ENCODE measurements at regions not wholly inside any gene's neighbourhood (a gene's known extent, or its start where the extent isn't known, plus 50 kb on each side); places are given as distances from the start of the nearest gene placed in this dataset.

DNA sequence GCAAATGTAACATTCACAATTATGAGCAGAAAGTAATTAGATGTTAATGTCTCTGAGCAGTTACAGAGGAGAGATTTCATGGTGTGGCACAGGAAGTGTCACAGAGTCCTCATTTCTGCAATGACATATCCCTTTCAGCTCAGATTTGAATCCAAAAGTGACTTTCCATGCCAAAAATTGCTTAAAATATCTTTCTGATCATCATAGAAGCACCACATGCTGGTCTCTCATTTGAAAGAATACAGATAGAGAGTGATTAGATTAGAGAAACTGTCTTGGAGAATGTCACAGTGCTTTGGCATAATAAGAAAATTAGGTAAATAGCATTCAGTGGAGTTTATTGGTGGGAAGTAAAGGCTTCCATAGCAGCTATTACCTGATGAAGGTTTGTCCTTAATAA lies 383.4 kb upstream of the CDH2 start:
- no peaks in the 10 kb centered on the region; a peak in 1 of 7 replicates for H3K27me3 ChIP-seq (replicated peaks in 1 of 4; ENCODE audit: control insufficient read depth in 3 of 4, extremely low read depth in 1 of 4, insufficient read depth in 3 of 4, low read length in 3 of 4)
- H3K4ac ChIP-seq (replicated peaks; ENCODE audit: insufficient read length, low read depth, low read length), result no peak overlapping the region
- H3K23ac ChIP-seq (ENCODE audit: insufficient read length), result no peak overlapping the region
- H2BK5ac ChIP-seq (ENCODE audit: low read depth, low read length), result no peak overlapping the region
- H3K14ac ChIP-seq (ENCODE audit: insufficient read length), result no peak overlapping the region
- DNase-seq (ENCODE audit: low read depth in 1 of 2, low spot score in 2 of 2) (no peak), FAIRE-seq (no peak)
- no peak overlapping the region for H3K56ac ChIP-seq (replicated peaks; ENCODE audit: insufficient read length, low read depth, low read length)
- H4K8ac ChIP-seq (ENCODE audit: extremely low read depth, insufficient read depth, low read length), result no peak overlapping the region
- ChIA-PET POLR2A (ENCODE audit: partially characterized antibody) (no interaction called here), CTCF (ENCODE audit: partially characterized antibody) (interaction anchor here (1.0 kb wide), 1 partner anchor 57 kb away, joined by 3 read pairs; no protein-coding TSS in a partner anchor)
- H2BK120ac ChIP-seq (replicated peaks; ENCODE audit: low read depth, low read length), result no peak overlapping the region
- no peak overlapping the region for H3K27ac ChIP-seq (ENCODE audit: low read depth, low read length)
- no peak overlapping the region for H4K91ac ChIP-seq (replicated peaks; ENCODE audit: insufficient read length, low read length)
- no peaks in the 10 kb centered on the region for H3K4me1 ChIP-seq (replicated peaks in 1 of 4; ENCODE audit: control insufficient read depth in 3 of 4, insufficient read depth in 4 of 4, low read length in 3 of 4)
- H3K23me2 ChIP-seq (ENCODE audit: low read depth, low read length), result no peaks in the 10 kb centered on the region
- H3K9me3 ChIP-seq (ENCODE audit: insufficient read depth in 2 of 2, low read depth in 1 of 2, low read length in 1 of 2), result no peaks in the 10 kb centered on the region
- H4K5ac ChIP-seq (ENCODE audit: insufficient read length, low read depth, low read length), result no peak overlapping the region
- no peak overlapping the region for H3K4me3 ChIP-seq (ENCODE audit: extremely low read depth in 1 of 4, insufficient read depth in 2 of 4, low read depth in 3 of 4, low read length in 4 of 4)
- H4K20me1 ChIP-seq (replicated peaks in 1 of 2; ENCODE audit: control insufficient read depth in 1 of 2, insufficient read depth in 2 of 2, low read length in 2 of 2), result no peaks in the 10 kb centered on the region
- no peak overlapping the region for H2BK15ac ChIP-seq (ENCODE audit: low read length)
- no peak overlapping the region for H3K4me2 ChIP-seq (ENCODE audit: insufficient read depth in 1 of 2, low read depth in 2 of 2, low read length in 2 of 2)
- TF ChIP-seq SUZ12 (IDR thresholded peaks at IDR 0.05; ENCODE audit: low read length) (no peak), CBX5 (IDR thresholded peaks at IDR 0.05; ENCODE audit: low read depth, low read length) (no peak), EGR1 (IDR thresholded peaks at IDR 0.05; ENCODE audit: borderline replicate concordance, low read depth, low read length) (no peak), RAD21 (IDR thresholded peaks at IDR 0.05 in 1 of 2, conservative IDR thresholded peaks at IDR 0.05 in 1 of 2; ENCODE audit: low read depth in 2 of 2, low read length in 2 of 2) (no peak), POLR2AphosphoS5 (IDR thresholded peaks at IDR 0.05; ENCODE audit: low read depth, low read length) (no peak), TCF12 (IDR thresholded peaks at IDR 0.05; ENCODE audit: low read depth, low read length) (no peak), TAF7 (optimal IDR thresholded peaks at IDR 0.05; ENCODE audit: borderline replicate concordance, low read depth, low read length) (no peak)
- TF ChIP-seq, protein P1, sequence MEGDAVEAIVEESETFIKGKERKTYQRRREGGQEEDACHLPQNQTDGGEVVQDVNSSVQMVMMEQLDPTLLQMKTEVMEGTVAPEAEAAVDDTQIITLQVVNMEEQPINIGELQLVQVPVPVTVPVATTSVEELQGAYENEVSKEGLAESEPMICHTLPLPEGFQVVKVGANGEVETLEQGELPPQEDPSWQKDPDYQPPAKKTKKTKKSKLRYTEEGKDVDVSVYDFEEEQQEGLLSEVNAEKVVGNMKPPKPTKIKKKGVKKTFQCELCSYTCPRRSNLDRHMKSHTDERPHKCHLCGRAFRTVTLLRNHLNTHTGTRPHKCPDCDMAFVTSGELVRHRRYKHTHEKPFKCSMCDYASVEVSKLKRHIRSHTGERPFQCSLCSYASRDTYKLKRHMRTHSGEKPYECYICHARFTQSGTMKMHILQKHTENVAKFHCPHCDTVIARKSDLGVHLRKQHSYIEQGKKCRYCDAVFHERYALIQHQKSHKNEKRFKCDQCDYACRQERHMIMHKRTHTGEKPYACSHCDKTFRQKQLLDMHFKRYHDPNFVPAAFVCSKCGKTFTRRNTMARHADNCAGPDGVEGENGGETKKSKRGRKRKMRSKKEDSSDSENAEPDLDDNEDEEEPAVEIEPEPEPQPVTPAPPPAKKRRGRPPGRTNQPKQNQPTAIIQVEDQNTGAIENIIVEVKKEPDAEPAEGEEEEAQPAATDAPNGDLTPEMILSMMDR (IDR thresholded peaks at IDR 0.05; ENCODE audit: control extremely low read depth in 1 of 3, insufficient read depth in 1 of 3, low read depth in 1 of 3, low read length in 3 of 3), result no peak
- no peak overlapping the region for H2BK12ac ChIP-seq (ENCODE audit: low read depth, low read length)
- no peak overlapping the region for H3K9ac ChIP-seq (replicated peaks in 1 of 4; ENCODE audit: extremely low read depth in 1 of 4, low read depth in 3 of 4, low read length in 3 of 4)
- no peak overlapping the region for H2AK5ac ChIP-seq (ENCODE audit: low read depth, low read length)
- H3K79me2 ChIP-seq (ENCODE audit: control insufficient read depth in 1 of 2, insufficient read depth in 2 of 2, low read length in 2 of 2), result no peaks in the 10 kb centered on the region
- H3K18ac ChIP-seq (ENCODE audit: extremely low read depth, low read length), result no peak overlapping the region
- no peak overlapping the region for H2BK20ac ChIP-seq (ENCODE audit: low read length)
- no peaks in the 10 kb centered on the region for H3K79me1 ChIP-seq (ENCODE audit: low read depth, low read length)
- no peak overlapping the region for H2AFZ ChIP-seq (ENCODE audit: low read length)
- no peaks in the 10 kb centered on the region for H3K36me3 ChIP-seq (ENCODE audit: control insufficient read depth in 2 of 4, insufficient read depth in 4 of 4, low read length in 3 of 4)
